ENCODE measurements at regions not wholly inside any gene's neighbourhood (a gene's known extent, or its start where the extent isn't known, plus 50 kb on each side); places are given as distances from the start of the nearest gene placed in this dataset.

DNA sequence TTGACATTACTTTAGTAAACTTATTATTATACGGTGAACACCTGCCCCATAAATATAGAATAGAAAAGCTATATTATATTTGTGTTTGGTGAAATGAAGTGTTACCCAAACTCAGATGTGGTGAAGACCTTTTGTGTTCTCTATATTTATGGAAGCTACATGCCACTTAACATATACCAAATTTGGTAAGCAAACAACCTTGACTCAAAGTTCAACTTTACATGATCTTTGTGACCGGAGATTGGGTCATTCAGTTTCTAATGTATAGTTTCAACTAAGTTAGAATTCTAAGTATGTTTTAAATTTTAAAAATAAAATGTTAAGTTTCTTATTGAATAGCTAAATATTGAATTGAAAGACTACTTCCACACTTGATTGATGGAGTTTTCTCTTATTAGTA lies 288.6 kb upstream of the SEMA3D start:
- no peak overlapping the region for H3K9ac ChIP-seq (ENCODE audit: low read length)
- ATAC-seq (no peak), DNase-seq (ENCODE audit: low read depth, low spot score) (no peak)
- no peak overlapping the region for H2AFZ ChIP-seq (ENCODE audit: low read depth, low read length, poor library complexity, severe bottlenecking)
- ChIA-PET CTCF (no interaction called here), RAD21 (ENCODE audit: low non-redundant PET in 1 of 2, low total read pairs in 2 of 2, uncharacterized antibody in 2 of 2, unreplicated experiment in 2 of 2) (no interaction called here), POLR2A (no interaction called here)
- no peaks in the 10 kb centered on the region for H3K36me3 ChIP-seq (ENCODE audit: control insufficient read depth in 1 of 2, insufficient read depth in 2 of 2, low read length in 2 of 2)
- TF ChIP-seq CBX3 (IDR thresholded peaks at IDR 0.05; ENCODE audit: low read depth) (no peak), YY1 (IDR thresholded peaks at IDR 0.05; ENCODE audit: extremely low read depth, insufficient replicate concordance, low read depth, low read length) (no peak), TCF7L2 (IDR thresholded peaks at IDR 0.05; ENCODE audit: borderline replicate concordance, extremely low read depth, insufficient read depth, insufficient read length) (no peak), SRF (IDR thresholded peaks at IDR 0.05; ENCODE audit: low read depth) (no peak), POLR2A (IDR thresholded peaks at IDR 0.05; ENCODE audit: borderline replicate concordance, extremely low read depth, insufficient read depth, insufficient read length) (no peak), EGR1 (IDR thresholded peaks at IDR 0.05; ENCODE audit: low read depth) (no peak), CEBPB (IDR thresholded peaks at IDR 0.05; ENCODE audit: low read depth) (no peak), RAD21 (IDR thresholded peaks at IDR 0.05; ENCODE audit: low read depth) (no peak), FOSL1 (IDR thresholded peaks at IDR 0.05; ENCODE audit: low read depth) (no peak)
- H3K27ac ChIP-seq (ENCODE audit: low read depth, low read length) = no peak overlapping the region
- H3K4me1 ChIP-seq (ENCODE audit: control insufficient read depth in 1 of 2, insufficient read depth in 2 of 2, low read length in 2 of 2) = no peaks in the 10 kb centered on the region
- no peaks in the 10 kb centered on the region for H4K20me1 ChIP-seq (ENCODE audit: insufficient read depth)
- no peaks in the 10 kb centered on the region for H3K9me2 ChIP-seq (ENCODE audit: insufficient read depth)
- no peak overlapping the region for H3K4me2 ChIP-seq (ENCODE audit: low read length)
- H3K4me3 ChIP-seq (replicated peaks in 1 of 2; ENCODE audit: low read depth in 1 of 2, low read length in 2 of 2) = no peak overlapping the region
- no TSS peak for BruUV-seq (replicated peaks)
- no peaks in the 10 kb centered on the region for H3K9me3 ChIP-seq (ENCODE audit: control insufficient read depth in 1 of 2, insufficient read depth in 1 of 2, low read depth in 1 of 2, low read length in 2 of 2)
- no peaks in the 10 kb centered on the region for H3K79me2 ChIP-seq (ENCODE audit: insufficient read depth, low read length)
- no peaks in the 10 kb centered on the region for H3K27me3 ChIP-seq (ENCODE audit: insufficient read depth, low read length)
- intact Hi-C loops (cut with micrococcal nuclease) = no loop called here

DNA sequence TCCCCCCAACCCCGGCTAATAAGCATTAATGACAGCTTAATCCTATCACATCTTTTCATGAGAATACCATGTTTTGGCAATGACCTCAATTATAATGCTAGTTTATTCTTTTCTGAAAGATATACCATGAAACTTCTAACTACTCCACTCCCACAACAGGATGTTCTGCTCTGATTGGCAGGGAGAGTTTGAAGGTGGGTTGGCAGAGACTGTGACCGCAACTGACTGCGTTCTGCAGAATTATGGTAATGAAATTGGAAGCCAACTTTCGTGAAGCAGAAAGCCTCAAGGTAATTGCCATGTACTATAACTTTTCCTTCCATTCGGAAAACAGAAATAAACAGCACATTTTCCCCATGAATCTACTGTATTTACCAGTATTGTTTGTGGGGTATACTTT lies 288.2 kb upstream of the SEMA3D start:
- RAD21 ChIA-PET (ENCODE audit: low non-redundant PET in 1 of 2, low total read pairs in 2 of 2, uncharacterized antibody in 2 of 2, unreplicated experiment in 2 of 2) = no interaction called here
- Histone ChIP-seq H3K9me3 (ENCODE audit: control insufficient read depth in 1 of 2, insufficient read depth in 1 of 2, low read depth in 1 of 2, low read length in 2 of 2) (no peaks in the 10 kb centered on the region), H2AFZ (ENCODE audit: low read depth, low read length, poor library complexity, severe bottlenecking) (no peak overlapping the region), H3K9me2 (ENCODE audit: insufficient read depth) (no peaks in the 10 kb centered on the region), H3K4me1 (ENCODE audit: control insufficient read depth in 1 of 2, insufficient read depth in 2 of 2, low read length in 2 of 2) (no peaks in the 10 kb centered on the region), H3K9ac (ENCODE audit: low read length) (no peak overlapping the region), H3K4me2 (ENCODE audit: low read length) (no peak overlapping the region), H4K20me1 (ENCODE audit: insufficient read depth) (no peaks in the 10 kb centered on the region), H3K4me3 (replicated peaks in 1 of 2; ENCODE audit: low read depth in 1 of 2, low read length in 2 of 2) (no peak overlapping the region), H3K36me3 (ENCODE audit: control insufficient read depth in 1 of 2, insufficient read depth in 2 of 2, low read length in 2 of 2) (no peaks in the 10 kb centered on the region), H3K79me2 (ENCODE audit: insufficient read depth, low read length) (no peaks in the 10 kb centered on the region), H3K27me3 (ENCODE audit: insufficient read depth, low read length) (no peaks in the 10 kb centered on the region), H3K27ac (ENCODE audit: low read depth, low read length) (no peak overlapping the region)
- CTCF ChIA-PET = no interaction called here
- no peak for ATAC-seq
- DNase-seq (ENCODE audit: low read depth, low spot score) = no peak
- POLR2A ChIA-PET = no interaction called here
- no TSS peak for BruUV-seq (replicated peaks)
- intact Hi-C loops (cut with micrococcal nuclease) = no loop called here
- TF ChIP-seq JUND (IDR thresholded peaks at IDR 0.05) (no peak), EZH2 (IDR thresholded peaks at IDR 0.05) (no peak), SIN3A (IDR thresholded peaks at IDR 0.05; ENCODE audit: low read depth) (no peak), ZNF274 (IDR thresholded peaks at IDR 0.05; ENCODE audit: low read depth, low read length) (no peak), POLR2A (IDR thresholded peaks at IDR 0.05; ENCODE audit: borderline replicate concordance, extremely low read depth, insufficient read depth, insufficient read length) (no peak), RAD21 (IDR thresholded peaks at IDR 0.05; ENCODE audit: low read depth) (no peak)
- TF ChIP-seq, protein P1, sequence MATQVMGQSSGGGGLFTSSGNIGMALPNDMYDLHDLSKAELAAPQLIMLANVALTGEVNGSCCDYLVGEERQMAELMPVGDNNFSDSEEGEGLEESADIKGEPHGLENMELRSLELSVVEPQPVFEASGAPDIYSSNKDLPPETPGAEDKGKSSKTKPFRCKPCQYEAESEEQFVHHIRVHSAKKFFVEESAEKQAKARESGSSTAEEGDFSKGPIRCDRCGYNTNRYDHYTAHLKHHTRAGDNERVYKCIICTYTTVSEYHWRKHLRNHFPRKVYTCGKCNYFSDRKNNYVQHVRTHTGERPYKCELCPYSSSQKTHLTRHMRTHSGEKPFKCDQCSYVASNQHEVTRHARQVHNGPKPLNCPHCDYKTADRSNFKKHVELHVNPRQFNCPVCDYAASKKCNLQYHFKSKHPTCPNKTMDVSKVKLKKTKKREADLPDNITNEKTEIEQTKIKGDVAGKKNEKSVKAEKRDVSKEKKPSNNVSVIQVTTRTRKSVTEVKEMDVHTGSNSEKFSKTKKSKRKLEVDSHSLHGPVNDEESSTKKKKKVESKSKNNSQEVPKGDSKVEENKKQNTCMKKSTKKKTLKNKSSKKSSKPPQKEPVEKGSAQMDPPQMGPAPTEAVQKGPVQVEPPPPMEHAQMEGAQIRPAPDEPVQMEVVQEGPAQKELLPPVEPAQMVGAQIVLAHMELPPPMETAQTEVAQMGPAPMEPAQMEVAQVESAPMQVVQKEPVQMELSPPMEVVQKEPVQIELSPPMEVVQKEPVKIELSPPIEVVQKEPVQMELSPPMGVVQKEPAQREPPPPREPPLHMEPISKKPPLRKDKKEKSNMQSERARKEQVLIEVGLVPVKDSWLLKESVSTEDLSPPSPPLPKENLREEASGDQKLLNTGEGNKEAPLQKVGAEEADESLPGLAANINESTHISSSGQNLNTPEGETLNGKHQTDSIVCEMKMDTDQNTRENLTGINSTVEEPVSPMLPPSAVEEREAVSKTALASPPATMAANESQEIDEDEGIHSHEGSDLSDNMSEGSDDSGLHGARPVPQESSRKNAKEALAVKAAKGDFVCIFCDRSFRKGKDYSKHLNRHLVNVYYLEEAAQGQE (IDR thresholded peaks at IDR 0.05; ENCODE audit: low read depth) = no peak
- TF ChIP-seq, protein P2, sequence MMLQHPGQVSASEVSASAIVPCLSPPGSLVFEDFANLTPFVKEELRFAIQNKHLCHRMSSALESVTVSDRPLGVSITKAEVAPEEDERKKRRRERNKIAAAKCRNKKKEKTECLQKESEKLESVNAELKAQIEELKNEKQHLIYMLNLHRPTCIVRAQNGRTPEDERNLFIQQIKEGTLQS (IDR thresholded peaks at IDR 0.05) = no peak
- TF ChIP-seq, protein P3, sequence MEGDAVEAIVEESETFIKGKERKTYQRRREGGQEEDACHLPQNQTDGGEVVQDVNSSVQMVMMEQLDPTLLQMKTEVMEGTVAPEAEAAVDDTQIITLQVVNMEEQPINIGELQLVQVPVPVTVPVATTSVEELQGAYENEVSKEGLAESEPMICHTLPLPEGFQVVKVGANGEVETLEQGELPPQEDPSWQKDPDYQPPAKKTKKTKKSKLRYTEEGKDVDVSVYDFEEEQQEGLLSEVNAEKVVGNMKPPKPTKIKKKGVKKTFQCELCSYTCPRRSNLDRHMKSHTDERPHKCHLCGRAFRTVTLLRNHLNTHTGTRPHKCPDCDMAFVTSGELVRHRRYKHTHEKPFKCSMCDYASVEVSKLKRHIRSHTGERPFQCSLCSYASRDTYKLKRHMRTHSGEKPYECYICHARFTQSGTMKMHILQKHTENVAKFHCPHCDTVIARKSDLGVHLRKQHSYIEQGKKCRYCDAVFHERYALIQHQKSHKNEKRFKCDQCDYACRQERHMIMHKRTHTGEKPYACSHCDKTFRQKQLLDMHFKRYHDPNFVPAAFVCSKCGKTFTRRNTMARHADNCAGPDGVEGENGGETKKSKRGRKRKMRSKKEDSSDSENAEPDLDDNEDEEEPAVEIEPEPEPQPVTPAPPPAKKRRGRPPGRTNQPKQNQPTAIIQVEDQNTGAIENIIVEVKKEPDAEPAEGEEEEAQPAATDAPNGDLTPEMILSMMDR (IDR thresholded peaks at IDR 0.05 in 2 of 3, conservative IDR thresholded peaks at IDR 0.05 in 1 of 3; ENCODE audit: borderline replicate concordance in 1 of 3, insufficient read depth in 1 of 3, low read depth in 2 of 3, low read length in 2 of 3) = no peak
